IMR-90 (cell line): ENCODE measurements at regions not wholly inside any gene's neighbourhood (a gene's known extent, or its start where the extent isn't known, plus 50 kb on each side); places are given as distances from the start of the nearest gene placed in this dataset.

Experiments
- ATAC-seq: fragments of 200-7000 bp; cut with Tn5 transposase; 2 replicates; pipeline ENCODE4 v1.9.1; 2020; ENCODE audit warnings: low read depth, mild to moderate bottlenecking, moderate library complexity
- BruUV-seq: library from RNA; stranded (reverse); fragments of 400-500 nt; replicated peaks from 2 replicates; lab custom pipeline; 2021; lab: Mats Ljungman, UMichigan
- CTCF ChIA-PET: fragments of 300-600 bp; formaldehyde crosslinking; extraction: SDS; loops from one replicate; lab custom pipeline; 2021; ENCODE audit warnings: antibody characterized with exemption; lab: Yijun Ruan, JAX
- POLR2A ChIA-PET: fragments of 300-600 bp; sonication (Branson Sonifier 250); formaldehyde crosslinking; loops from one replicate; lab custom pipeline; 2022; ENCODE audit warnings: antibody characterized with exemption; ENCODE audit not compliant: unreplicated experiment; lab: Charles Lee
- DNase-seq: peaks from one replicate; pipeline ENCODE4 v3.0.0; 2013
- H2AFZ ChIP-seq: replicated peaks from 2 replicates; pipeline ENCODE3; 2013; ENCODE audit warnings: low read length, mild to moderate bottlenecking; ENCODE audit not compliant: poor library complexity
- H2AK5ac ChIP-seq: 2 replicates; pipeline ENCODE4 v1.6.1; 2013; ENCODE audit warnings: low read depth, low read length, inconsistent platforms
- H2AK9ac ChIP-seq: replicated peaks from 2 replicates; pipeline ENCODE3; 2013; ENCODE audit warnings: mild to moderate bottlenecking, low read depth, low read length, moderate library complexity; ENCODE audit not compliant: poor library complexity
- H2BK120ac ChIP-seq: 2 replicates; pipeline ENCODE4 v1.6.1; 2013; ENCODE audit warnings: low read depth, low read length, inconsistent platforms
- H2BK15ac ChIP-seq: 3 replicates; pipeline ENCODE4 v1.6.1; 2013; ENCODE audit warnings: low read depth, low read length, inconsistent platforms
- H2BK20ac ChIP-seq: 2 replicates; pipeline ENCODE4 v1.6.1; 2013; ENCODE audit warnings: low read depth, mild to moderate bottlenecking, inconsistent platforms, low read length, moderate library complexity
- H2BK5ac ChIP-seq: 2 replicates; pipeline ENCODE4 v1.6.1; 2013; ENCODE audit warnings: mild to moderate bottlenecking, low read depth, low read length, inconsistent platforms; ENCODE audit not compliant: poor library complexity, severe bottlenecking
- H3K14ac ChIP-seq: replicated peaks from 2 replicates; pipeline ENCODE4 v1.6.1; 2013; ENCODE audit warnings: low read depth, low read length, inconsistent platforms
- H3K18ac ChIP-seq: 2 replicates; pipeline ENCODE4 v1.6.1; 2013; ENCODE audit warnings: low read depth, low read length, control low read depth
- H3K23ac ChIP-seq: 2 replicates; pipeline ENCODE4 v1.6.1; 2013; ENCODE audit warnings: low read depth, low read length, inconsistent platforms
- H3K27ac ChIP-seq: 2 replicates; pipeline ENCODE4 v1.5.1; 2013; ENCODE audit warnings: mild to moderate bottlenecking, control low read depth, low read length; ENCODE audit not compliant: insufficient read depth
- H3K27me3 ChIP-seq: 2 replicates; pipeline ENCODE4 v1.6.1; 2013; ENCODE audit warnings: low read length; ENCODE audit not compliant: control insufficient read depth, insufficient read depth
- H3K36me3 ChIP-seq: 2 replicates; pipeline ENCODE4 v1.6.1; 2013; ENCODE audit warnings: low read length, mixed read lengths; ENCODE audit not compliant: control insufficient read depth, insufficient read depth
- H3K4ac ChIP-seq: 2 replicates; pipeline ENCODE4 v1.6.1; 2013; ENCODE audit warnings: low read depth, low read length, inconsistent platforms
- H3K4me1 ChIP-seq: 2 replicates; pipeline ENCODE4 v1.6.1; 2013; ENCODE audit warnings: low read length, mixed read lengths; ENCODE audit not compliant: control insufficient read depth, insufficient read depth
- H3K4me2 ChIP-seq: 2 replicates; pipeline ENCODE4 v1.6.1; 2013; ENCODE audit warnings: low read depth, mild to moderate bottlenecking, control low read depth, low read length, moderate library complexity
- H3K4me3 ChIP-seq: 2 replicates; pipeline ENCODE4 v1.5.1; 2013; ENCODE audit warnings: low read depth, mild to moderate bottlenecking, control low read depth, low read length, moderate library complexity; ENCODE audit not compliant: insufficient read depth
- H3K56ac ChIP-seq: 2 replicates; pipeline ENCODE4 v1.6.1; 2013; ENCODE audit warnings: low read length, inconsistent platforms; ENCODE audit not compliant: insufficient read depth; ENCODE audit errors: extremely low read depth
- H3K79me1 ChIP-seq, 2 experiments: 2 replicates each; pipeline ENCODE4 v1.6.1; 2013; ENCODE audit warnings: low read length in 2 of 2, inconsistent platforms in 1 of 2, low read depth in 1 of 2
- H3K9ac ChIP-seq: 2 replicates; pipeline ENCODE4 v1.6.1; 2013; ENCODE audit warnings: low read depth, low read length, control low read depth
- H3K9me1 ChIP-seq: 2 replicates; pipeline ENCODE4 v1.6.1; 2013; ENCODE audit warnings: low read length, inconsistent platforms; ENCODE audit not compliant: insufficient read depth
- H3K9me3 ChIP-seq: 2 replicates; pipeline ENCODE4 v1.6.1; 2013; ENCODE audit warnings: low read length; ENCODE audit not compliant: control insufficient read depth, insufficient read depth
- H4K20me1 ChIP-seq: 2 replicates; pipeline ENCODE4 v1.6.1; 2013; ENCODE audit warnings: low read length, inconsistent platforms; ENCODE audit not compliant: insufficient read depth
- H4K5ac ChIP-seq: 2 replicates; pipeline ENCODE4 v1.6.1; 2013; ENCODE audit warnings: mild to moderate bottlenecking, low read depth, low read length, control low read depth
- H4K8ac ChIP-seq, 2 experiments: 2 replicates each; pipeline ENCODE4 v1.6.1; 2013; ENCODE audit warnings: low read depth in 2 of 2, low read length in 2 of 2, control low read depth in 1 of 2, inconsistent platforms in 1 of 2
- H4K91ac ChIP-seq: 2 replicates; pipeline ENCODE4 v1.6.1; 2013; ENCODE audit warnings: low read depth, low read length, inconsistent platforms; ENCODE audit not compliant: insufficient read depth
- BHLHE40 ChIP-seq: fragments of 150-350 bp; IDR thresholded peaks from 2 replicates; pipeline ENCODE4 v1.6.1; 2016; ENCODE audit warnings: mild to moderate bottlenecking, low read depth, low read length
- CEBPB ChIP-seq: IDR thresholded peaks from 2 replicates; pipeline ENCODE4 v1.6.1; 2012; ENCODE audit warnings: low read depth, low read length, improper control_type of control experiment
- FOS ChIP-seq: fragments of 150-350 bp; IDR thresholded peaks from 2 replicates; pipeline ENCODE4 v1.6.1; 2016; ENCODE audit warnings: low read depth, low read length
- WGBS, 2 experiments: methylation state at CpG; one replicate each; pipeline versions ENCODE4 v1.1.5 to v1.1.7; 2013; ENCODE audit warnings: missing lambda C conversion rate in 2 of 2; ENCODE audit not compliant: insufficient read length in 1 of 2; ENCODE audit errors: extremely low coverage in 2 of 2; 5-methylcytosine and 5-hydroxymethylcytosine counted together
- dilution Hi-C: fragments of 300-500 bp; cut with HindIII; formaldehyde crosslinking; loops from one replicate; pipeline ENCODE4 v1.14.3; 2018; ENCODE audit warnings: low sequenced_read_pairs; ENCODE audit not compliant: unreplicated experiment
- in situ Hi-C: fragments of 300-500 bp; cut with MboI; formaldehyde crosslinking; loops from 3 replicates; pipeline ENCODE4 v1.14.3; 2019; ENCODE audit warnings: low sequenced_read_pairs, inconsistent platforms, mixed read lengths
- intact Hi-C: fragments of 100-400 bp; cut with micrococcal nuclease; formaldehyde crosslinking; loops from 2 replicates; pipeline ENCODE4 v1.10.0; 2022

GRCh38 chr6:138662471-138662870, 111.1 kb upstream of the CCDC28A start:
- H3K27me3 ChIP-seq: no peaks in the 10 kb centered on the region
- peak; percentile 84 for ATAC-seq
- no peak overlapping the region for H3K4me2 ChIP-seq
- no CpG with 5 or more reads among the region's 2 CpGs for WGBS, 2 experiments
- H3K4ac ChIP-seq: no peak overlapping the region
- H3K4me1 ChIP-seq: peaks cover 2% of the 10 kb centered on the region; the same call in 1 of the 2 replicates
- H3K14ac ChIP-seq: no peak overlapping the region
- no peak overlapping the region for H3K27ac ChIP-seq
- ChIA-PET POLR2A (interaction anchor here (0.6 kb wide), 1 partner anchor 101 kb away, joined by 4 read pairs; no protein-coding TSS in a partner anchor), CTCF (no interaction called here)
- peaks cover 2% of the 10 kb centered on the region; the same call in 1 of the 2 replicates for H3K9me1 ChIP-seq
- no peak overlapping the region for H4K8ac ChIP-seq
- no peak overlapping the region for H3K18ac ChIP-seq
- H2AK9ac ChIP-seq: no peak overlapping the region
- H4K91ac ChIP-seq: no peak overlapping the region
- no peak overlapping the region for H2AK5ac ChIP-seq
- H4K20me1 ChIP-seq: no peaks in the 10 kb centered on the region
- no peaks in the 10 kb centered on the region for H3K36me3 ChIP-seq
- H3K56ac ChIP-seq: no peak overlapping the region
- H2BK15ac ChIP-seq: no peak overlapping the region
- H3K4me3 ChIP-seq: no peak overlapping the region
- H3K9me3 ChIP-seq: no peaks in the 10 kb centered on the region
- no peak overlapping the region for H2AFZ ChIP-seq
- H2BK20ac ChIP-seq: no peak overlapping the region
- in situ Hi-C loops (no loop called here), intact Hi-C loops (no loop called here), dilution Hi-C loops (no loop called here)
- no peak overlapping the region for H2BK120ac ChIP-seq
- H3K79me1 ChIP-seq: peaks cover 22 to 48% of the 10 kb centered on the region in 2 experiments
- H3K9ac ChIP-seq: no peak overlapping the region
- DNase-seq: peak; percentile 73
- H3K23ac ChIP-seq: no peak overlapping the region
- TF ChIP-seq BHLHE40 (no peak), FOS (peak; percentile 59; the same call in 1 of the 2 replicates), CEBPB (peak; percentile 69)
- H4K5ac ChIP-seq: no peak overlapping the region
- BruUV-seq: no TSS peak
- H2BK5ac ChIP-seq: no peak overlapping the region
